HCT116 (cell line): ENCODE measurements at regions not wholly inside any gene's neighbourhood (a gene's known extent, or its start where the extent isn't known, plus 50 kb on each side); places are given as distances from the start of the nearest gene placed in this dataset. TPM values are rescaled to one million over a fixed set of nuclear protein-coding genes. Genes with fewer than 3 reads are reported as not detected.
"Not testable (repeated sequence)": the region's sequence is repeated elsewhere in the genome, so short reads cannot be mapped to it uniquely, and the experiment has no call there.

Experiments used
- ATAC-seq: fragments of 200-7000 bp; cut with Tn5 transposase; 2 replicates; pipeline ENCODE4 v1.9.1; 2020; ENCODE audit warnings: mild to moderate bottlenecking, moderate library complexity
- BruUV-seq: library from RNA; stranded (reverse); fragments of 400-500 nt; replicated peaks from 2 replicates; lab custom pipeline; 2021; lab: Mats Ljungman, UMichigan
- CTCF ChIA-PET: fragments of 300-600 bp; sonication (Branson Sonifier 250); formaldehyde crosslinking; loops from one replicate; lab custom pipeline; 2021; ENCODE audit warnings: antibody characterized with exemption; lab: Charles Lee
- POLR2A ChIA-PET: fragments of 300-600, 350-600 bp; sonication (Branson Sonifier 250); formaldehyde crosslinking; loops from one replicate; lab custom pipeline; 2021; ENCODE audit warnings: antibody characterized with exemption; lab: Charles Lee
- RAD21 ChIA-PET, 2 experiments: fragments of 300-600 bp; sonication (Branson Sonifier 250); formaldehyde crosslinking; loops; one replicate each; lab custom pipeline; 2023; ENCODE audit warnings: low total read pairs in 2 of 2; ENCODE audit not compliant: uncharacterized antibody in 2 of 2, unreplicated experiment in 2 of 2, low non-redundant PET in 1 of 2; lab: Charles Lee
- DNase-seq: peaks from one replicate; pipeline ENCODE4 v3.0.0-alpha.2; 2010; ENCODE audit warnings: low read depth, low spot score
- H2AFZ ChIP-seq: fragments of 200-600 bp; shearing (Covaris generic), sonication (generic); 2 replicates; pipeline ENCODE4 v1.6.1; 2017; ENCODE audit warnings: low read depth, mixed run types, mixed read lengths, antibody characterized with exemption, low read length; ENCODE audit not compliant: poor library complexity, severe bottlenecking
- H3K27ac ChIP-seq: 2 replicates; pipeline ENCODE4 v1.5.1; 2012; ENCODE audit warnings: low read depth, low read length
- H3K27me3 ChIP-seq: fragments of 200-600 bp; sonication (generic); 2 replicates; pipeline ENCODE4 v1.6.1; 2016; ENCODE audit warnings: mixed run types, low read length, mixed read lengths; ENCODE audit not compliant: insufficient read depth
- H3K36me3 ChIP-seq, 2 experiments: fragments of 200-500 bp in 1 of 2; fragments of 200-600 bp in 1 of 2; sonication (Bioruptor generic) in 1 of 2; sonication (generic) in 1 of 2; 2 replicates each; pipeline versions ENCODE4 v1.5.1 to v1.6.1; 2014 to 2016; ENCODE audit warnings: low read length in 2 of 2, inconsistent platforms in 1 of 2, mixed read lengths in 1 of 2, mixed run types in 1 of 2; ENCODE audit not compliant: insufficient read depth in 2 of 2, control insufficient read depth in 1 of 2
- H3K4me1 ChIP-seq, 2 experiments: fragments of 200-600 bp in 1 of 2; sonication (generic) in 1 of 2; 2 replicates each; pipeline versions ENCODE4 v1.5.1 to v1.6.1; 2012 to 2017; ENCODE audit warnings: low read length in 2 of 2, inconsistent platforms in 1 of 2, mild to moderate bottlenecking in 1 of 2, mixed read lengths in 1 of 2, mixed run types in 1 of 2, moderate library complexity in 1 of 2; ENCODE audit not compliant: insufficient read depth in 2 of 2, control insufficient read depth in 1 of 2
- H3K4me2 ChIP-seq: fragments of 200-600 bp; sonication (generic); 2 replicates; pipeline ENCODE4 v1.6.1; 2017; ENCODE audit warnings: mixed run types, low read length, mixed read lengths
- H3K4me3 ChIP-seq, 2 experiments: fragments of 200-600 bp in 1 of 2; sonication (generic) in 1 of 2; replicated peaks in 1 of 2; 2 replicates each; pipeline ENCODE4 v1.5.1; 2011 to 2016; ENCODE audit warnings: low read length in 2 of 2, control low read depth in 1 of 2, low read depth in 1 of 2, mild to moderate bottlenecking in 1 of 2, mixed read lengths in 1 of 2, mixed run types in 1 of 2
- H3K79me2 ChIP-seq: fragments of 200-600 bp; sonication (generic); 2 replicates; pipeline ENCODE4 v1.6.1; 2017; ENCODE audit warnings: mild to moderate bottlenecking, mixed run types, low read length, moderate library complexity, mixed read lengths; ENCODE audit not compliant: insufficient read depth
- H3K9ac ChIP-seq: fragments of 200-600 bp; sonication (generic); 2 replicates; pipeline ENCODE4 v1.6.1; 2016; ENCODE audit warnings: low read length, mixed read lengths
- H3K9me2 ChIP-seq: fragments of 200-600 bp; sonication (generic), shearing (Covaris generic); 2 replicates; pipeline ENCODE4 v1.6.1; 2017; ENCODE audit warnings: mixed run types, mild to moderate bottlenecking, moderate library complexity; ENCODE audit not compliant: insufficient read depth
- H3K9me3 ChIP-seq, 2 experiments: fragments of 200-500 bp in 1 of 2; fragments of 200-600 bp in 1 of 2; sonication (Bioruptor generic) in 1 of 2; sonication (generic) in 1 of 2; 2 replicates each; pipeline ENCODE4 v1.6.1; 2014 to 2017; ENCODE audit warnings: low read length in 2 of 2, mixed read lengths in 2 of 2, inconsistent platforms in 1 of 2, low read depth in 1 of 2, mild to moderate bottlenecking in 1 of 2, mixed run types in 1 of 2, moderate library complexity in 1 of 2; ENCODE audit not compliant: control insufficient read depth in 1 of 2, insufficient read depth in 1 of 2
- H4K20me1 ChIP-seq: fragments of 200-600 bp; sonication (generic), shearing (Covaris generic); 2 replicates; pipeline ENCODE4 v1.6.1; 2017; ENCODE audit warnings: mixed run types, mild to moderate bottlenecking, moderate library complexity; ENCODE audit not compliant: insufficient read depth
- intact Hi-C: fragments of 100-400 bp; cut with micrococcal nuclease; formaldehyde crosslinking; loops from 2 replicates; pipeline ENCODE4 v1.10.0; 2022
- microRNA-seq: library from miRNA; unstranded; fragments of <30 nt; microRNA quantifications from one replicate; pipeline ENCODE4, GENCODE V29; 2016; ENCODE audit warnings: borderline number of aligned reads

DNA sequence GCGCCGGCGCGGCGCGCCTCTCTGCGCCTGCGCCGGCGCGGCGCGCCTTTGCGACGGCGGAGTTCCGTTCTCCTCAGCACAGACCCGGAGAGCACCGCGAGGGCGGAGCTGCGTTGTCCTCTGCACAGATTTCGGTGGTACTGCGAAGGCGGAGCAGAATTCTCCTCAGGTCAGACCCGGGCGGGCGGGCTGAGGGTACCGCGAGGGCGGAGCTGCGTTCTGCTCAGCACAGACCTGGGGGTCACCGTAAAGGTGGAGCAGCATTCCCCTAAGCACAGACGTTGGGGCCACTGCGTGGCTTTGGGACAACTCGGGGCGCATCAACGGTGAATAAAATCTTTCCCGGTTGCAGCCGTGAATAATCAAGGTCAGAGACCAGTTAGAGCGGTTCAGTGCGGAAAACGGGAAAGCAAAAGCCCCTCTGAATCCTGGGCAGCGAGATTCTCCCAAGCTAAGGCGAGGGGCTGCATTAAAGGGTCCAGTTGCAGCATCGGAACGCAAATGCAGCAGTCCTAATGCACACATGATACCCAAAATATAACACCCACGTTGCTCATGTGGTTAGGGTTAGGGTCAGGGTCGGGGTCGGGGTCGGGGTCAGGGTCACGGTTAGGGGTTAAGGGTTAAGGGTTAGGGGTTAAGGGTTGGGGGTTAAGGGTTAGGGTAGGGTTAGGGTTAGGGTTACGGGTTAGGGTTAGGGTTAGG lies 168.4 kb downstream of the OR4F15 start:
- H3K4me2 ChIP-seq, H4K20me1 ChIP-seq, intact Hi-C loops, H3K27ac ChIP-seq, H3K79me2 ChIP-seq, CTCF ChIA-PET, H3K4me1 ChIP-seq, H3K9me3 ChIP-seq, H3K9me2 ChIP-seq, H3K4me3 ChIP-seq, ATAC-seq, RAD21 ChIA-PET, DNase-seq, BruUV-seq, H3K27me3 ChIP-seq, H2AFZ ChIP-seq, H3K9ac ChIP-seq, H3K36me3 ChIP-seq, POLR2A ChIA-PET: not testable (repeated sequence)

Small RNA genes in the stretch of these regions (microRNA-seq; reads per million reads assigned to microRNA genes)
- gene MIR1302-10 (not detected), gene MIR6859-3 (not detected)
